NCI-H2081 (cell line): ENCODE measurements at regions not wholly inside any gene's neighbourhood (a gene's known extent, or its start where the extent isn't known, plus 50 kb on each side); places are given as distances from the start of the nearest gene placed in this dataset.

Source experiments
- DNase-seq, 2 experiments: peaks; one replicate each; lab custom pipeline; 2025; lab: John Stamatoyannopoulos, UW

GRCh38 chr2:7887441-7887840 is 794.4 kb upstream of the ID2 start:
- DNase-seq: no peak

GRCh38 chr2:7888876-7889275 is 793.0 kb upstream of the ID2 start:
- no peak for DNase-seq

- DNase-seq: no peak
These were observed 790.5 kb upstream of the ID2 start for GRCh38 chr2:7891312-7891711.

GRCh38 chr2:7895289-7895688 is 786.6 kb upstream of the ID2 start:
- DNase-seq: no peak

- no peak for DNase-seq
These were observed 784.8 kb upstream of the ID2 start for GRCh38 chr2:7896940-7897487.

GRCh38 chr2:7899241-7899640 is 782.6 kb upstream of the ID2 start:
- peak; percentile 91 to 99 for DNase-seq

- peak in 1 of 2 experiments; percentile 33 for DNase-seq
These were observed 781.9 kb upstream of the ID2 start for GRCh38 chr2:7899923-7900322.

GRCh38 chr2:7900593-7900992 is 781.3 kb upstream of the ID2 start:
- peak in 1 of 2 experiments; percentile 14 for DNase-seq

GRCh38 chr2:7902251-7902765 is 779.5 kb upstream of the ID2 start:
- DNase-seq: no peak

GRCh38 chr2:7904319-7904718 is 777.5 kb upstream of the ID2 start:
- DNase-seq: no peak

GRCh38 chr2:7905756-7906155 is 776.1 kb upstream of the ID2 start:
- DNase-seq: peak; percentile 76 to 96

- peak in 1 of 2 experiments; percentile 70 for DNase-seq
These were observed 775.4 kb upstream of the ID2 start for GRCh38 chr2:7906431-7906830.

- DNase-seq: no peak
These were observed 774.8 kb upstream of the ID2 start for GRCh38 chr2:7907041-7907440.

- DNase-seq: no peak
These were observed 771.1 kb upstream of the ID2 start for GRCh38 chr2:7910752-7911151.

GRCh38 chr2:7911196-7911595 is 770.7 kb upstream of the ID2 start:
- DNase-seq: no peak

- DNase-seq: no peak
These were observed 767.9 kb upstream of the ID2 start for GRCh38 chr2:7913974-7914373.

GRCh38 chr2:7915302-7916091 is 766.4 kb upstream of the ID2 start:
- DNase-seq: no peak

- no peak for DNase-seq
These were observed 765.2 kb upstream of the ID2 start for GRCh38 chr2:7916670-7917069.

- no peak for DNase-seq
These were observed 762.3 kb upstream of the ID2 start for GRCh38 chr2:7919510-7919909.

- no peak for DNase-seq
These were observed 757.7 kb upstream of the ID2 start for GRCh38 chr2:7924023-7924762.

GRCh38 chr2:7925506-7925905 is 756.4 kb upstream of the ID2 start:
- DNase-seq: no peak

GRCh38 chr2:7927691-7928090 is 754.2 kb upstream of the ID2 start:
- no peak for DNase-seq

- no peak for DNase-seq
These were observed 752.6 kb upstream of the ID2 start for GRCh38 chr2:7929281-7929680.
